NCI-H748 treated with DMSO at 0.1 percent for 48 hours (cell line): ENCODE measurements at regions not wholly inside any gene's neighbourhood (a gene's known extent, or its start where the extent isn't known, plus 50 kb on each side); places are given as distances from the start of the nearest gene placed in this dataset.
"Not testable (repeated sequence)": the region's sequence is repeated elsewhere in the genome, so short reads cannot be mapped to it uniquely, and the experiment has no call there.

Source experiments
- DNase-seq: peaks from one replicate; lab custom pipeline; 2025; lab: John Stamatoyannopoulos, UW

DNA sequence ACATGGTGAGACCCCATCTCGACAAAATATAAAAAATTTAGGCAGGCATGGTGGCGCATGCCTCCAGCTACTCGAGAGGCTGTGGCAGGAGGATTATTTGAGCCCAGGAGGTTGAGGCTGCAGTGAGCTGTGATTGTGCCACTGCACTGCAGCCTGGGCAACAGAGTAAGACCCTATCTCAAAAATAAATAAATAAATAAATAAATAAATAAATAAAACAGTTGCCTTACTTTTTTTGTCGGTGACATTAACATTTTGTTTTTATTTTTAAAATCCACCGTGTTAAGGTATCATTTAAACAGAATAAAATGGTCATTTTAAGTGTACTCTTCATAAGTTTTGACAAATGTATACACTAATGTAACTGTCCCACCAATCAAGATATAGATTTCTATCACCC lies 57.0 kb downstream of the RASL11A start:
- no peak for DNase-seq

DNA sequence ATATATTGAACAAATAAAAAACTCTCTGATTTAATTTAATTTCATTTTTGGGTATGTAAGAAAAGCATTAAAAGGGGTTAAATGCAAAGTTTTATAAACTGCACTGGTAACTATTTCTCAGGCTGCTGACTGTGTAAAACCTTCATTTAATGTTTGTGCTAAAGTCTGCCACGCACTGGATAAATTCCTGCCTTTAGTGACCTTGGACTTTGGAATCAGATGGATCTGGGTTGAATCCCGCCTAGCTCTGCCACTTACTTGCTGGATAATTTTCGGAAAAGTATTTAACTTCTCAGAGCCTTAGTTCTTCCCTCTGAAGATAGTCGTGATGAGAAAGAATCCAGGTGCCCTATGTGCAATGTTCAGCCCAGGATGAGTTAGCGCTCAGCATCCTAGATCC lies 58.6 kb downstream of the RASL11A start:
- no peak for DNase-seq

GRCh38 chr13:27334774-27335435 lies 64.3 kb downstream of the RASL11A start:
- DNase-seq = no peak

DNA sequence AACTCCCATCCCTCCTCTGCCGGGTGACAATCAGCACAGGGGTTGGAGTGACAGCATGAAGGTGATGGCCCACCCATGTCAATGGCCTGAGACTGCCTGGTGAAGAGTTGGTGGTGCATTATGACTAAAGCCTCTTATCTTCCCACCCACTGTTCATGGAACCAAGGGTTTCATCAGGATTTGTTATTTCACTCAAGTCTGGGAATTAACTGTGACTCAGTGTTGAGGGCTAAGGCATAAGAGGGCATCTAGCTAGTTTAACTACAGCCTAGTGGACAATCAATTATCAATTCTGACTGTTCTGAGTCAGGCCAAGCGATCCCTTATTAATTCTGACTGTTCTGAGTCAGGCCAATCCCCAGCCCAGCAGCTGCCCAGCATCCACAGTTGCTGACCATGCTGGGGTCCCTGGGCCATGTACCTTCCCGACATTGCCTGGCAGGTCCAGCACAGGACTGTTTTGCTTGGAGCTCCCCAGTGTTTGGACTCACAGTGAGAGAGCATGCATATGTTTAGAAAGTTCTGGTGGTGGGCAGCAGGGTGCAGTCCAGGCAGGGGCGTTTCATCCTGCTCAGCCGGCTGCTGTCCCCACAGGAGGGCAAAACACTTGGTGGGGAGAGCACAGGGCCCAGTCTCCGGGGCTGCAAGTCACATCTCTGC lies 65.5 kb downstream of the RASL11A start:
- no peak for DNase-seq

DNA sequence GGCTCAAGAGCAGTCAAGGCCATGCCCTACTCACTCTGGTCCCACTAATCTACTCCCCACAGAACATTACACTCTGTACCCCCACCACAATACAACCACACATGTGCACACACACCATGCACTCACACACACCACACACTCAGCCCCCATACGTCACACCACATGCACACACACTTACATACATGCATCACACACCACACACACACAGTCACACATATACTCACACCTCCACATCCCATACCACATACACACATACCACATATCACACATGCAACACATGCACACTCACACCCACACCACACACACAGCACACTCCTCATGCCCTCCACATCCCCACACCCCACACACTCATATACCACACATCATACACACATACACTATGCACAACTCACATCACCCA lies 67.6 kb downstream of the RASL11A start:
- DNase-seq = no peak

- DNase-seq = no peak
Observed at GRCh38 chr13:27338816-27339215, 68.2 kb downstream of the RASL11A start.

- peak; percentile 72 for DNase-seq
Observed at GRCh38 chr13:27339299-27339698, 68.7 kb downstream of the RASL11A start.

DNA sequence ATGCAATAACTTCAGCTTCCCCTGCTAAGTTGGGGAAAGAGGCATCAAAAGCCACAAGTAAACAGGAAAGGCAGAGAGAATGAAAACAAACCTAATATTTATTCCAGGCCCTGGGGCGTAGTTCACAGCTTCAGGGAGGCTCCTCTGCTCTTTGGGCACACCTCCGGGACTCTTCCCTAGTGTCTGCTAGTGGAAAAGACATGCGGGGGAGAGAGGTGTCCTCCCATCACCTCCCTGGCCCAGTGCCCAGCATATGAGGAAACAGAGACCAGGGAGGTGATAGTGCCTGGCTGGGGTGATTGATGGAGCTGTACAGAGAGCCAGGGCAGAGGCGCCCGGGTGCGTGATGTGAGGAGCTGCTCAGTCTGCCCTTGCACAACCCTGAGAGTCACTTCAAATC lies 71.0 kb downstream of the RASL11A start:
- no peak for DNase-seq

GRCh38 chr13:27347211-27347772 lies 76.7 kb downstream of the RASL11A start:
- DNase-seq = no peak

DNA sequence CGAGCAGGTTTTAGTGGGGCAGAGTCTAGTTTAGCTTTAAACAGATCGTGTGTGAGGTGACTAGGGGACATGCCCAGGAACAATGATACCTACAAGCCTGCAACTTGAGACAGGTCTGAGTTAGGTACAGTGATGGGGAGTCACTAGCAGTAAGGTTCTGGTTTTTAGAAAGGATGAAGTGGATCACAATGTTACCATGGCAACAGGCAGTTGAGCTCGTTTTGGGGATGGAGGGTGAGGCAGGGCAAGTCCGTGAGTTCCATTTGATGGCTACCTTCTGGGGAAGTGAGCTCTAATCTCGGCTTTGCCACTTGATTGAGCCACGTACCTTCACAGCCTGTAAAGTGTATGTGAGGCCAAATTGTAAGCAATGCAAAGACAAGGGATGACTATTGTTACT lies 76.0 kb upstream of the GTF3A start:
- DNase-seq = no peak

DNA sequence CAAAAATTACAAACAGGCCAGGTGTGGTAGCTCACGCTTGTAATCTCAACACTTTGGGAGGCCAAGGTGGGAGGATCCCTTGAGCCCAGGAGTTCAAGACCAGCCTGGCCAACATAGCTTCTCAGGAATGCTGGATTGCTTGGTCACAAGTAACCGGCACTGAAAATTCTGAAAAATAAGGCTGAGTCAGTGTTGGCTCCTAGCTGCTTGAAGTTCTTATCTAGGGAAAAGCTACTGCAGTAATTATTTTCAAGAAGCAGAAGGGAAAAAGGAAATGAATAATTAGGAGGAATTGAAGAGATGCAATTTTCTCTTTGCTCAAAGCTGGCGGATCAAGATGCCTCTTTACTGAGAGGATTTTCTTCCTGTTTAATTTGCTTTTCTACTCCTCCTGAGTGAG lies 75.0 kb upstream of the GTF3A start:
- no peak for DNase-seq

GRCh38 chr13:27350825-27351224 lies 73.6 kb upstream of the GTF3A start:
- DNase-seq = not testable (repeated sequence)

DNA sequence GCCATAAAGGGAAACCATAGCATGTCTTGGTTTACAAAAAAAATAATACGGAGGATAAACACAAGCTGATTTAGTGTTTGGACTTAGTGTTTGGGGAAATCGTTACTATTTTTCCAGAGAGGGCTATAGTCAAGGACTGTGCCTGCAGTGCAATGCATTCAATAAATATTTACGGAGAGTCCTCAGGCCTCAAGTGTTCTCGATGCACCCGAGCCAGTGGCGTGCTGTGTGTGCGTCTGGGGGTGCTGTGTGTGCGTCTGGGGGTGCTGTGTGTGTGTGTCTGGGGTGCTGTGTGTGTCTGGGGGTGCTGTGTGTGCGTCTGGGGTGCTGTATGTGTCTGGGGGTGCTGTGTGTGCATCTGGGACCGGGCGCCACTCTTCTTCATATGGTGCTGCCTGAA lies 71.7 kb upstream of the GTF3A start:
- no peak for DNase-seq

- DNase-seq = no peak
Observed at GRCh38 chr13:27353166-27353583, 71.2 kb upstream of the GTF3A start.

- DNase-seq = no peak
Observed at GRCh38 chr13:27353708-27354107, 70.7 kb upstream of the GTF3A start.

GRCh38 chr13:27354379-27354778 lies 70.0 kb upstream of the GTF3A start:
- DNase-seq = no peak

GRCh38 chr13:27355894-27356293 lies 68.5 kb upstream of the GTF3A start:
- DNase-seq = no peak

DNA sequence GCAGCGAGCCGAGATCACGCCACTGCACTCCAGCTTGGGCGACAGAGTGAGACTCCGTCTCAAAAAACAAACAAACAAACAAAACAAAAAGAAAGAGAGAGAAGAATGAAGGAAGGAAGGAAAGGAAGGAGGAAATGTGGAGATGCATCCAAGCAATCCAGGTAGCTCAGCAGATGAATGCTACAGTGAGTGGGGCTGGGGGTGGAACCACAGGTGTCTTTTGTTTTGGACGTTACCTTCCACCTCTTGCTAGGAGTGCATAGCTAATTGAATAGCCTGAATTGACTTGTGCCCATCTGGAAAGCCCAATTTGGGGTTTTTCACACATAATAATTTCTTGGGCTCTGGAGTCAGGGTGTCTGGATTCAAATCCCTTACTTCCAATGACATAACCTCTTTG lies 66.0 kb upstream of the GTF3A start:
- no peak for DNase-seq

DNA sequence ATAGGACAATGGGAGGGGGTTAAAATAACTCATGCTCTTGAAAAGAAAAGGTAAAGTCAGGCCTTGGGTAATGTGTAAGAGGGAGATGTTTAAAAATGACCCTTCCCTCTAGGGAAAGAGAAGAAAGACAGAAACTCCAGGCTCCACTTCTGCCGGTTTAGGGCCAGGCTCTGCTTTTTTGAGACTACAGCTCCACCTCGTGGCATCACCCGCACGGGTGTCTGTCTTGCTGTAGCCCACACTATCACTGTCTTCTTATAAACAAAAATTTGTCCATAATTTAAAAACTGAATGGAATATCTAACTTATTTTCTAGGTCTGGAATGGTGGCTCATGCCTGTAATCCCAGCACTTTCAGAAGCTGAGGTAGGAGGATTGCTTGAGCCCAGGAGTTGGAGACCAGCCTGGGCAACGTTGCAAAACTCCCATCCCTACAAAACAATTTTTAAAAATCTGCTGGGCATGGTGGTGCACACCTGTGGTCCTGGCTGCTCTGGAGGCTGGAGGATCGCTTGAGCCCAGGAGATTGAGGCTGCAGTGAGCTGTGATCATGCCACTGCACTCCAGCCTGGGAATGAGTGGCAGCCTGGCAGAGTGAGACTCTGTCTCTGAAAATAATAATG lies 65.1 kb upstream of the GTF3A start:
- DNase-seq = peak; percentile 84

DNA sequence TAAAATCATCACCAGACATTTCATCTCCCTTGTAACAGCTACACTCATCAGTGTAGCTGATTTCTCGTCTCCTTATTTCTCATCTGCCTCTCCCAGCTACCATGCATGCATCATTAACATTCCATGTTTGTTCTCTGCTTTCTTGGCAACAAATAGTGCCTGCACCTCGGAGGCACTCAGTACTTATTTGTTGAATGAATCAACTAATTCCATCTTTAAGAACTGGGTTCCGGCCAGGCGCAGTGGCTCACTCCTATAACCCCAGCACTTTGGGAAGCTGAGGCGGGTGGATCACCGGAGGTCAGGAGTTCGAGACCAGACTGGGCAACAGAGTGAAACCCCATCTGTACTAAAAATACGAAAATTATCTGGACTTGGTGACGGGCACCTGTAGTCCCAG lies 63.9 kb upstream of the GTF3A start:
- no peak for DNase-seq

DNA sequence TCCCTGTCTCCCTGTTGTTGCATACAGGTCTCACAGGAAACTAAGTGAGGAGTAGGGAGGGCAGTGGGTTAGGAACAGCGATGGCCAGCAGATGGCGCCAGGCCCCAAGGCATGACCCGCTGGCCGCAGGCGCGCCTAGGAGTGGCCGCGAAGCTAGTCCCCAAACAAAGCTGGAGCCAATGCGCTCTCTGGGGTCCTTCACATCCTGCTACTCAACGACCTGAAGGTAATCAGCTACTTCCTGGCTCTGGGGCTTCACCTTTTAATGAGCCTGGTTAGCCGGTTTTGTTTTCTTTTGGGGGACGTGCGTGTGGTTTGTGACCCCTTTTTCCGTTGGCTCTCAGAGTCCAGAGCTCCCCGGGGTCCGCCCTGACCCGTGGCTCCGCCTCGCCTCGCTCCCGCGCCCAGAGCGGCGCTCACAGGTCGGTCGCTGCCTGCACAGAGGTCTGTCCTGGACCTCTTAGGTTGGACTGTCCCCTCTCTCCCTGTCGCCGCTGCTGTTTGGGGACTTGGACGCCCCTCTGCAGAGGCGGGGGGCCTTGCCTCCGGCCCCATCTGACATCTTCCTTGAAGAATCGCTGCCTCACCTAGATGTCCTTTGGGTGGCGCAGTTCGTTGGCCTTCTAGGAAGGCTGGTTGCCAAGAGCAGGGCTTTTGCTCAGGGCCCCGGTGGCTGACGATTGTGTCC lies 62.2 kb upstream of the GTF3A start:
- DNase-seq = peak; percentile 98

- DNase-seq = not testable (repeated sequence)
Observed at GRCh38 chr13:27363637-27364036, 60.8 kb upstream of the GTF3A start.

- DNase-seq = peak; percentile 60
Observed at GRCh38 chr13:27367570-27367969, 56.8 kb upstream of the GTF3A start.
